Trophoblast cell (in vitro differentiated cells and primary cell): ENCODE measurements at regions not wholly inside any gene's neighbourhood (a gene's known extent, or its start where the extent isn't known, plus 50 kb on each side); places are given as distances from the start of the nearest gene placed in this dataset.
"Not testable (repeated sequence)": the region's sequence is repeated elsewhere in the genome, so short reads cannot be mapped to it uniquely, and the experiment has no call there.

ENCODE experiments used
- DNase-seq, 2 donors: peaks; one replicate each; pipeline ENCODE4 v3.0.0-alpha.2; 2016
- H2AFZ ChIP-seq: 2 replicates; pipeline ENCODE4 v1.6.1; 2013; ENCODE audit warnings: low read length, moderate library complexity, mild to moderate bottlenecking; ENCODE audit not compliant: insufficient read depth, poor library complexity
- H2AK5ac ChIP-seq: 2 replicates; pipeline ENCODE4 v1.6.1; 2013; ENCODE audit warnings: mild to moderate bottlenecking, low read length
- H2BK120ac ChIP-seq: 2 replicates; pipeline ENCODE4 v1.6.1; 2013; ENCODE audit warnings: low read length, mild to moderate bottlenecking, moderate library complexity; ENCODE audit not compliant: insufficient read depth, poor library complexity
- H2BK12ac ChIP-seq: 2 replicates; pipeline ENCODE4 v1.6.1; 2013; ENCODE audit warnings: mild to moderate bottlenecking, low read length, moderate library complexity
- H2BK5ac ChIP-seq: 2 replicates; pipeline ENCODE4 v1.6.1; 2013; ENCODE audit warnings: low read length, low read depth, moderate library complexity, mild to moderate bottlenecking; ENCODE audit not compliant: poor library complexity
- H3K14ac ChIP-seq: 2 replicates; pipeline ENCODE4 v1.6.1; 2013; ENCODE audit warnings: mild to moderate bottlenecking, low read length
- H3K18ac ChIP-seq: 2 replicates; pipeline ENCODE4 v1.6.1; 2013; ENCODE audit warnings: mild to moderate bottlenecking, low read length
- H3K23ac ChIP-seq: 2 replicates; pipeline ENCODE4 v1.6.1; 2013; ENCODE audit warnings: low read length
- H3K27ac ChIP-seq: 2 replicates; pipeline ENCODE4 v1.5.1; 2013; ENCODE audit warnings: low read depth, mild to moderate bottlenecking, inconsistent platforms, low read length, moderate library complexity
- H3K27me3 ChIP-seq: 2 replicates; pipeline ENCODE4 v1.6.1; 2013; ENCODE audit warnings: inconsistent platforms, mild to moderate bottlenecking, low read length, moderate library complexity; ENCODE audit not compliant: insufficient read depth
- H3K36me3 ChIP-seq, 2 experiments: 1 replicate in 1 of 2; 2 replicates in 1 of 2; pipeline ENCODE4 v1.6.1; 2013; ENCODE audit warnings: low read length in 2 of 2, mild to moderate bottlenecking in 2 of 2, moderate library complexity in 1 of 2; ENCODE audit not compliant: insufficient read depth in 2 of 2, control insufficient read depth in 1 of 2
- H3K4ac ChIP-seq: 2 replicates; pipeline ENCODE4 v1.6.1; 2013; ENCODE audit warnings: low read depth, mild to moderate bottlenecking, low read length, moderate library complexity
- H3K4me1 ChIP-seq, 2 experiments: 1 replicate in 1 of 2; 2 replicates in 1 of 2; pipeline ENCODE4 v1.6.1; 2013; ENCODE audit warnings: low read length in 2 of 2, mild to moderate bottlenecking in 2 of 2, moderate library complexity in 1 of 2; ENCODE audit not compliant: insufficient read depth in 2 of 2, control insufficient read depth in 1 of 2
- H3K4me2 ChIP-seq: 2 replicates; pipeline ENCODE4 v1.6.1; 2013; ENCODE audit warnings: inconsistent platforms, mild to moderate bottlenecking, low read length, moderate library complexity
- H3K4me3 ChIP-seq: 2 replicates; pipeline ENCODE4 v1.5.1; 2013; ENCODE audit warnings: mild to moderate bottlenecking, low read depth, low read length, inconsistent platforms
- H3K79me1 ChIP-seq: one replicate; pipeline ENCODE4 v1.6.1; 2013; ENCODE audit warnings: low read length
- H3K79me2 ChIP-seq: 2 replicates; pipeline ENCODE4 v1.6.1; 2013; ENCODE audit warnings: low read length, mild to moderate bottlenecking; ENCODE audit not compliant: control insufficient read depth, insufficient read depth, poor library complexity
- H3K9ac ChIP-seq: 2 replicates; pipeline ENCODE4 v1.6.1; 2013; ENCODE audit warnings: mild to moderate bottlenecking, low read length
- H3K9me3 ChIP-seq: 2 replicates; pipeline ENCODE4 v1.6.1; 2013; ENCODE audit warnings: low read depth, mild to moderate bottlenecking, control low read depth, inconsistent platforms, low read length; ENCODE audit not compliant: insufficient read depth
- H4K12ac ChIP-seq: 2 replicates; pipeline ENCODE4 v1.6.1; 2013; ENCODE audit warnings: low read depth, mild to moderate bottlenecking, low read length, moderate library complexity
- H4K8ac ChIP-seq: 2 replicates; pipeline ENCODE4 v1.6.1; 2013; ENCODE audit warnings: low read depth, mild to moderate bottlenecking, low read length, moderate library complexity
- H4K91ac ChIP-seq: one replicate; pipeline ENCODE4 v1.6.1; 2013; ENCODE audit warnings: low read depth, mild to moderate bottlenecking, low read length, moderate library complexity
- WGBS: extraction: QIAGEN DNeasy Blood & Tissue Kit; methylation state at CpG from one replicate; pipeline ENCODE4 v1.1.7; 2013; ENCODE audit warnings: missing lambda C conversion rate; ENCODE audit not compliant: insufficient read length, insufficient coverage; ENCODE audit errors: extremely low coverage; 5-methylcytosine and 5-hydroxymethylcytosine counted together

GRCh38 chr2:13698847-13699246, 933.7 kb upstream of the LRATD1 start:
- Histone ChIP-seq H2AFZ (no peak overlapping the region), H3K27ac (no peak overlapping the region), H3K4me3 (no peak overlapping the region), H2BK5ac (no peak overlapping the region), H3K4ac (no peak overlapping the region), H3K4me2 (no peak overlapping the region), H4K91ac (no peak overlapping the region), H3K9ac (no peak overlapping the region), H3K14ac (no peak overlapping the region), H3K4me1 (no peaks in the 10 kb centered on the region), H3K18ac (no peak overlapping the region), H3K36me3 (no peaks in the 10 kb centered on the region), H3K9me3 (no peaks in the 10 kb centered on the region), H3K27me3 (no peaks in the 10 kb centered on the region), H2BK120ac (no peak overlapping the region), H3K79me2 (no peaks in the 10 kb centered on the region), H4K8ac (no peak overlapping the region), H3K79me1 (no peaks in the 10 kb centered on the region), H2AK5ac (no peak overlapping the region), H4K12ac (no peak overlapping the region), H2BK12ac (no peak overlapping the region), H3K23ac (no peak overlapping the region)
- no CpG with 5 or more reads among the region's 1 CpG for WGBS
- no peak for DNase-seq

DNA sequence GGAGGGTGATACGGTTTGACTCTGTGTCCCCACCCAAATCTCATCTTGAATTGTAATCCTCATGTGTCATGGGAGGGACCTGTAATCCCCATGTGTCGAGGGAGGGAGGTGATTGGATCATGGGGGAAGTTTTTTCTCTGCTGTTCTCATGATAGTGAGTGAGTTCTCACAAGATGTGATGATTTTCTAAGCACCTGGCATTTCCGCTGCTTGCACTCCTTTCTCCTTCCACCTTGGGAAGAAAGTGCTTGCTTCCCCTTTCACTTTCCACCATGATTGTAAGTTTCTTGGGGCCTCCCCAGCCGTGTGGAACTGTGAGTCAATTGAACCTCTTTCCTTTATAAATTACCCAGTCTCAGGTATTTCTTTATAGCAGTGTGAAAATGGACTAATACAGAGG, 932.6 kb upstream of the LRATD1 start:
- WGBS = no CpG with 5 or more reads among the region's 4 CpGs

GRCh38 chr2:13711154-13711553, 921.4 kb upstream of the LRATD1 start:
- H3K14ac ChIP-seq = no peak overlapping the region
- no peak overlapping the region for H4K91ac ChIP-seq
- H3K79me2 ChIP-seq = no peaks in the 10 kb centered on the region
- no peaks in the 10 kb centered on the region for H3K4me1 ChIP-seq
- no peak for DNase-seq
- no peak overlapping the region for H4K8ac ChIP-seq
- H2AK5ac ChIP-seq = no peak overlapping the region
- no peaks in the 10 kb centered on the region for H3K27me3 ChIP-seq
- H3K79me1 ChIP-seq = no peaks in the 10 kb centered on the region
- no peak overlapping the region for H3K9ac ChIP-seq
- H4K12ac ChIP-seq = no peak overlapping the region
- H3K27ac ChIP-seq = no peak overlapping the region
- no peaks in the 10 kb centered on the region for H3K36me3 ChIP-seq
- H3K4ac ChIP-seq = no peak overlapping the region
- WGBS = no CpG with 5 or more reads among the region's 2 CpGs
- H2BK120ac ChIP-seq = no peak overlapping the region
- no peaks in the 10 kb centered on the region for H3K9me3 ChIP-seq
- H2BK5ac ChIP-seq = no peak overlapping the region
- H2AFZ ChIP-seq = no peak overlapping the region
- no peak overlapping the region for H3K23ac ChIP-seq
- H3K4me3 ChIP-seq = no peak overlapping the region
- H3K18ac ChIP-seq = no peak overlapping the region
- no peak overlapping the region for H2BK12ac ChIP-seq
- H3K4me2 ChIP-seq = no peak overlapping the region

More for the DNA sequence above, 932.6 kb upstream of the LRATD1 start:
- H3K18ac ChIP-seq, H3K4me2 ChIP-seq, H2BK120ac ChIP-seq, H4K91ac ChIP-seq, H3K4ac ChIP-seq, H3K9ac ChIP-seq, DNase-seq, H2AFZ ChIP-seq, H4K8ac ChIP-seq, H4K12ac ChIP-seq, H2BK12ac ChIP-seq, H3K79me2 ChIP-seq, H3K27ac ChIP-seq, H3K23ac ChIP-seq, H3K79me1 ChIP-seq, H3K36me3 ChIP-seq, H3K4me3 ChIP-seq, H3K4me1 ChIP-seq, H2AK5ac ChIP-seq, H3K14ac ChIP-seq, H2BK5ac ChIP-seq, H3K9me3 ChIP-seq, H3K27me3 ChIP-seq: not testable (repeated sequence)

DNA sequence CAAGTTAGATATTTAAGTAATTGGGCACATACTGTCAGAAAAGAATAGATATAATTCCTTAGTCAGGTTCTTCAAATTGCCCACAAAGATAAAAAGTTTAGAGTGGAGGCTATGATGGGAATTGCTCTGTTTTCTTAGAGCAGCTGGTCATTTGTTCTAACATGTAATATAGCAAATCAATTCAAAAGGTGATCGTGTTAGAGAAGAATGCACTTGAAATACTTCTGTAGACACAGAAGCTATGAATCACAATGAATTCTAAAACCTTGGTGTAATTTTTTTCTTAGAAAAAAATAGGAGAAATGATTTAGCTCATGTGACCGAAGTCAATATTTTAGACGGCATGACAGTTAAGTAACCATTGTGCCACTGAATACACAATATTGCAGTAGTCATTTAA, 918.1 kb upstream of the LRATD1 start:
- Histone ChIP-seq H4K91ac (no peak overlapping the region), H3K4me2 (no peak overlapping the region), H2BK5ac (no peak overlapping the region), H3K9me3 (no peaks in the 10 kb centered on the region), H2BK120ac (no peak overlapping the region), H2AK5ac (no peak overlapping the region), H2AFZ (no peak overlapping the region), H3K79me2 (no peaks in the 10 kb centered on the region), H3K9ac (no peak overlapping the region), H3K18ac (no peak overlapping the region), H3K4me3 (no peak overlapping the region), H3K14ac (no peak overlapping the region), H2BK12ac (no peak overlapping the region), H4K8ac (no peak overlapping the region), H3K36me3 (no peaks in the 10 kb centered on the region), H3K79me1 (no peaks in the 10 kb centered on the region), H3K27me3 (no peaks in the 10 kb centered on the region), H3K4me1 (no peaks in the 10 kb centered on the region), H4K12ac (no peak overlapping the region), H3K4ac (no peak overlapping the region), H3K23ac (no peak overlapping the region), H3K27ac (no peak overlapping the region)
- no peak for DNase-seq
- no CpG with 5 or more reads among the region's 3 CpGs for WGBS
